Neural progenitor cell (in vitro differentiated cells): ENCODE measurements at regions not wholly inside any gene's neighbourhood (a gene's known extent, or its start where the extent isn't known, plus 50 kb on each side); places are given as distances from the start of the nearest gene placed in this dataset.

ENCODE experiments used
- DNase-seq: peaks from one replicate; pipeline ENCODE4 v3.0.0-alpha.2; 2016; ENCODE audit warnings: low spot score
- H2AFZ ChIP-seq: fragments of 200-600 bp; sonication (generic); replicated peaks from 2 replicates; pipeline ENCODE4 v1.6.1; 2016; ENCODE audit warnings: antibody characterized with exemption
- H3F3A ChIP-seq: fragments of 200-600 bp; sonication (generic); 2 replicates; pipeline ENCODE4 v1.6.1; 2016; ENCODE audit warnings: antibody characterized with exemption, low read depth
- H3K27ac ChIP-seq: fragments of 200-600 bp; sonication (generic); 2 replicates; pipeline ENCODE4 v1.5.1; 2016; ENCODE audit warnings: mild to moderate bottlenecking
- H3K27me3 ChIP-seq: fragments of 200-600 bp; sonication (generic); 2 replicates; pipeline ENCODE4 v1.6.1; 2016; ENCODE audit warnings: mild to moderate bottlenecking, moderate library complexity
- H3K36me3 ChIP-seq: fragments of 200-600 bp; sonication (generic); 2 replicates; pipeline ENCODE4 v1.5.1; 2016
- H3K4me1 ChIP-seq: fragments of 200-600 bp; sonication (generic); 2 replicates; pipeline ENCODE4 v1.6.1; 2016; ENCODE audit warnings: mixed run types
- H3K4me2 ChIP-seq: fragments of 200-600 bp; sonication (generic); 2 replicates; pipeline ENCODE4 v1.6.1; 2016
- H3K4me3 ChIP-seq: fragments of 200-600 bp; sonication (generic); 2 replicates; pipeline ENCODE4 v1.5.1; 2016
- H3K79me2 ChIP-seq: fragments of 200-600 bp; sonication (generic); 2 replicates; pipeline ENCODE4 v1.6.1; 2016; ENCODE audit warnings: low read depth
- H3K9ac ChIP-seq: fragments of 200-600 bp; sonication (generic); 2 replicates; pipeline ENCODE4 v1.6.1; 2016
- H3K9me3 ChIP-seq: fragments of 200-600 bp; sonication (generic); 2 replicates; pipeline ENCODE4 v1.5.1; 2016; ENCODE audit warnings: low read depth
- H4K20me1 ChIP-seq: fragments of 200-600 bp; sonication (generic); 2 replicates; pipeline ENCODE4 v1.6.1; 2016; ENCODE audit warnings: low read depth
- H3K27ac Mint-ChIP-seq: 3 replicates; pipeline ENCODE4 v1.8.0; 2021; ENCODE audit warnings: mixed read lengths
- H3K27me3 Mint-ChIP-seq: 2 replicates; pipeline ENCODE4 v1.8.0; 2022; ENCODE audit warnings: low read depth, mild to moderate bottlenecking, inconsistent platforms, moderate library complexity, mixed read lengths; ENCODE audit not compliant: insufficient read depth
- H3K36me3 Mint-ChIP-seq: 3 replicates; pipeline ENCODE4 v1.8.0; 2021; ENCODE audit warnings: mixed read lengths
- H3K4me1 Mint-ChIP-seq: 3 replicates; pipeline ENCODE4 v1.8.0; 2021; ENCODE audit warnings: mixed read lengths
- H3K4me3 Mint-ChIP-seq: 3 replicates; pipeline ENCODE4 v1.8.0; 2021; ENCODE audit warnings: mild to moderate bottlenecking, moderate library complexity, mixed read lengths
- H3K9me3 Mint-ChIP-seq: 3 replicates; pipeline ENCODE4 v1.8.0; 2020; ENCODE audit warnings: mixed read lengths
- EZH2 ChIP-seq: fragments of 200-600 bp; sonication (generic); IDR thresholded peaks from 2 replicates; pipeline ENCODE4 v1.6.1; 2017; ENCODE audit warnings: antibody characterized with exemption, mild to moderate bottlenecking, moderate library complexity
- EZH2phosphoT487 ChIP-seq: fragments of 200-600 bp; sonication (generic); IDR thresholded peaks from 2 replicates; pipeline ENCODE4 v1.6.1; 2017; ENCODE audit warnings: antibody characterized with exemption
- TF ChIP-seq, protein P1 (sequence below): fragments of 200-600 bp; sonication (generic); IDR thresholded peaks from 2 replicates; pipeline ENCODE4 v1.5.1; 2017; ENCODE audit warnings: antibody characterized with exemption, mild to moderate bottlenecking

DNA sequence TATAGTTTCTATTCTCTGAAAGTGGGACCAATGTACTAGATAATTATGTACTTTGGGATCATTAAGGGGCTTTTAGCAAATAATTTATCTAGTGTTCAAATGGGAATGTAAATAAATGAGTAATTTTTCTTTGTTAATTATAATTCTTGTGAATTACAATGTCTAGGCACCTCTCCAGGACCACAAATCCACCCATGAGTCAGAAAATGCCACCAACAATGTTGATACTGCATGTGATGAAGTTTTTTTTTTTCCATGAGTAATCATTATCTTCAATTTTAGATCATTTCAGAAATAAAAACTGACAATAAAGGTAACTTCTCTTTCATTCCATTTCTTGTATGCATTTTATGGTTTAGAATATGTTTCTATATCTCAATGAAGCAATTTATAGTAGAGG is 470.3 kb downstream of the VRK1 start:
- Histone ChIP-seq H3K4me1 (no peaks in the 10 kb centered on the region), H3K27ac (no peak overlapping the region), H3K4me2 (no peak overlapping the region), H3F3A (no peaks in the 10 kb centered on the region), H3K9ac (no peak overlapping the region), H2AFZ (no peak overlapping the region), H3K9me3 (no peaks in the 10 kb centered on the region), H4K20me1 (no peaks in the 10 kb centered on the region), H3K79me2 (no peaks in the 10 kb centered on the region), H3K4me3 (no peak overlapping the region), H3K36me3 (no peaks in the 10 kb centered on the region), H3K27me3 (no peaks in the 10 kb centered on the region)
- no peak for TF ChIP-seq EZH2phosphoT487
- TF ChIP-seq EZH2 = no peak
- TF ChIP-seq, protein P1, sequence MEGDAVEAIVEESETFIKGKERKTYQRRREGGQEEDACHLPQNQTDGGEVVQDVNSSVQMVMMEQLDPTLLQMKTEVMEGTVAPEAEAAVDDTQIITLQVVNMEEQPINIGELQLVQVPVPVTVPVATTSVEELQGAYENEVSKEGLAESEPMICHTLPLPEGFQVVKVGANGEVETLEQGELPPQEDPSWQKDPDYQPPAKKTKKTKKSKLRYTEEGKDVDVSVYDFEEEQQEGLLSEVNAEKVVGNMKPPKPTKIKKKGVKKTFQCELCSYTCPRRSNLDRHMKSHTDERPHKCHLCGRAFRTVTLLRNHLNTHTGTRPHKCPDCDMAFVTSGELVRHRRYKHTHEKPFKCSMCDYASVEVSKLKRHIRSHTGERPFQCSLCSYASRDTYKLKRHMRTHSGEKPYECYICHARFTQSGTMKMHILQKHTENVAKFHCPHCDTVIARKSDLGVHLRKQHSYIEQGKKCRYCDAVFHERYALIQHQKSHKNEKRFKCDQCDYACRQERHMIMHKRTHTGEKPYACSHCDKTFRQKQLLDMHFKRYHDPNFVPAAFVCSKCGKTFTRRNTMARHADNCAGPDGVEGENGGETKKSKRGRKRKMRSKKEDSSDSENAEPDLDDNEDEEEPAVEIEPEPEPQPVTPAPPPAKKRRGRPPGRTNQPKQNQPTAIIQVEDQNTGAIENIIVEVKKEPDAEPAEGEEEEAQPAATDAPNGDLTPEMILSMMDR = no peak
- no peak for DNase-seq
- peaks cover 2% of the 10 kb centered on the region for H3K9me3 Mint-ChIP-seq
- H3K4me1 Mint-ChIP-seq = peaks cover 46% of the 10 kb centered on the region
- H3K27ac Mint-ChIP-seq = no peak overlapping the region
- H3K27me3 Mint-ChIP-seq = no peaks in the 10 kb centered on the region
- no peak overlapping the region for H3K4me3 Mint-ChIP-seq
- H3K36me3 Mint-ChIP-seq = no peaks in the 10 kb centered on the region

DNA sequence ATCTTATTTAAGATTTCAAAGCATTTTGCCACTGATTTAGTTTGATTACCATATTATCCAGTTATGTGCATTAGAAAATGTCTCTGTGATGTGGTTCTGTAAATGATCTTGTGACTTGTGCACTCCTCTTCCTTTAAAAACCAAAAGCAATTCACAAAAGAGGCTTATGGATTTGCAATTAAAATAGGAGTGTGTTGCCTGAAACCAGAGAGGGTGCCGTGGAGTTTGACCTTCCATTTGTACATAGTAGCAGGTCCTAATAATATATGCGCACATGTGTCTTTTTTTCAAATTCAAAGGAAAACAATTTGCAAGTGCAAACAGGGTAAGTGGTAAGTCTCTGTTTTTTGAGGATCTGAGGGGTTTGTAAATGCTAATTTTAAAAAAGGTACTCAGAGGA is 470.9 kb downstream of the VRK1 start:
- no peak overlapping the region for H3K4me2 ChIP-seq
- H3K9ac ChIP-seq = no peak overlapping the region
- Mint-ChIP-seq H3K4me3 (no peak overlapping the region), H3K9me3 (peaks cover 2% of the 10 kb centered on the region), H3K27ac (peak overlapping the region; percentile 85), H3K4me1 (peaks cover 46% of the 10 kb centered on the region), H3K36me3 (no peaks in the 10 kb centered on the region), H3K27me3 (no peaks in the 10 kb centered on the region)
- no peaks in the 10 kb centered on the region for H3F3A ChIP-seq
- H3K4me1 ChIP-seq = no peaks in the 10 kb centered on the region
- H3K79me2 ChIP-seq = no peaks in the 10 kb centered on the region
- H3K36me3 ChIP-seq = no peaks in the 10 kb centered on the region
- H3K4me3 ChIP-seq = no peak overlapping the region
- no peaks in the 10 kb centered on the region for H4K20me1 ChIP-seq
- TF ChIP-seq EZH2 (no peak), EZH2phosphoT487 (no peak)
- TF ChIP-seq, protein P1 = no peak
- H3K27me3 ChIP-seq = no peaks in the 10 kb centered on the region
- no peaks in the 10 kb centered on the region for H3K9me3 ChIP-seq
- H2AFZ ChIP-seq = no peak overlapping the region
- H3K27ac ChIP-seq = no peak overlapping the region
- DNase-seq = no peak

DNA sequence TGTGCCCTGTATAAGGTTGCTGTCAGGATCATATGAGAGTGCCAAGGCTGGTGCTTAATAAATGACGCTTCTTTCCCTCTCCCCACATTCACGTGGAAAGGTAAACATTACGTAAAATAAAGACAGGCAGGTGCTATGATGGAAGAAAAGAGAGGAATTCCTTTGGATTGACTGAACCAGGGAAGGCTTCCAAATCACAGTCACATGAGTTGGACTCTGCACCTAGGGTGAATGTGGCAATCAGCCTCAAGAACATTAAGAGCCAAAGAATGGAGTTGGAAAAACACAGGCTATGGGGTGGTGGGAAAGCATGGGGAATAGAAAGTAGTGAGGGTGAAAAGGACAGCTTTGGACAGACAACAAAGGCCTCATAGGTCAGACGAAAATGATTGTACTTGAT is 473.1 kb downstream of the VRK1 start:
- Mint-ChIP-seq H3K4me1 (peaks cover 47% of the 10 kb centered on the region), H3K4me3 (no peak overlapping the region), H3K27ac (no peak overlapping the region), H3K36me3 (no peaks in the 10 kb centered on the region), H3K27me3 (no peaks in the 10 kb centered on the region), H3K9me3 (no peaks in the 10 kb centered on the region)
- no peaks in the 10 kb centered on the region for H4K20me1 ChIP-seq
- no peaks in the 10 kb centered on the region for H3K9me3 ChIP-seq
- H3K4me2 ChIP-seq = no peak overlapping the region
- H3K79me2 ChIP-seq = no peaks in the 10 kb centered on the region
- H2AFZ ChIP-seq = no peak overlapping the region
- peaks cover 5% of the 10 kb centered on the region for H3K4me1 ChIP-seq
- no peaks in the 10 kb centered on the region for H3K36me3 ChIP-seq
- H3K27me3 ChIP-seq = no peaks in the 10 kb centered on the region
- H3K4me3 ChIP-seq = no peak overlapping the region
- no peak overlapping the region for H3K27ac ChIP-seq
- H3F3A ChIP-seq = no peaks in the 10 kb centered on the region
- DNase-seq = no peak
- H3K9ac ChIP-seq = no peak overlapping the region
- TF ChIP-seq, protein P1 = no peak
- no peak for TF ChIP-seq EZH2phosphoT487
- no peak for TF ChIP-seq EZH2
